SH-SY5Y (cell line): ENCODE measurements at regions not wholly inside any gene's neighbourhood (a gene's known extent, or its start where the extent isn't known, plus 50 kb on each side); places are given as distances from the start of the nearest gene placed in this dataset.

Experiments used
- GATA2 ChIP-seq: IDR thresholded peaks from 2 replicates; pipeline ENCODE4 v1.6.1; 2011; ENCODE audit warnings: mild to moderate bottlenecking, low read depth, low read length
- GATA3 ChIP-seq: IDR thresholded peaks from 2 replicates; pipeline ENCODE4 v1.6.1; 2011; ENCODE audit warnings: low read depth, mild to moderate bottlenecking, low read length, moderate library complexity

- no peak for TF ChIP-seq GATA2
- TF ChIP-seq GATA3, result no peak
Observed at GRCh38 chrX:6472652-6473342, 62.1 kb downstream of the VCX3A start.

DNA sequence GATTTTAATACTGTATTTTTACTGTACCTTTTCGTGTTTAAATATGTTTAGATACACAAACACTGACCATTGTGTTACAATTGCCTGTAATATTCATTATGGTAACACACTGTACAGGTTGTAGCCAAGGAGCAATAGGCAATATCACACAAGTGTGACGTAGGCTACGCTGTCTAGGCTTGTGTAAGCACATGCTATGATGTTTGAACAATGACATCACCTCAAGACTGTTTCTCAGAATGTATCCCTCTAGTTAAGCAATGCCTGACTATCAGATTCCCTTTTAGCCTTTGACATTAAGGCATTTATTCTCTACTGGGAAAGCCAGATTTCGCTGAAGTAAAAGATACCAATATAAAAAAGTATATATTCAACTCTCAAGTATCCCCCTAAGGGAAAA is 66.2 kb downstream of the VCX3A start:
- TF ChIP-seq GATA3 (no peak), GATA2 (no peak)

DNA sequence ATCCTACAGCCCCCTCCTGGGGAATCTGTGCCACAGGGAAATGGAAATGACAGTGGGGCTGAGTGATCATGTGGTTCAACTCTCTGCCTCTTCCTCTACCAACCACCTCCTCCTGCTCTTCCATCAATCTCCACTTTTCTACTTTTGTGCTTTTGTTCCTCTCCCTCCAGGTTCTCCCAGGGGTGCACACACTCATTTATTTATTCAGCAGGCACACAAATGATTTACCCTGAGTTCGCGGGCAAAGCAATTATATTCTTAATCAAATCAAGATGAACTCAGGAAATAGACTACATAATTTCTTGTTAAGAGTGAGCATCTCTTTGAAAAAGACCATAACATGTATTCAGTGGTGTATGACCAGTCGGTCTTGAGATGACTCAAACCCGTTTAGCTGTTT is 69.2 kb downstream of the VCX3A start:
- TF ChIP-seq GATA3, result no peak
- TF ChIP-seq GATA2, result no peak

DNA sequence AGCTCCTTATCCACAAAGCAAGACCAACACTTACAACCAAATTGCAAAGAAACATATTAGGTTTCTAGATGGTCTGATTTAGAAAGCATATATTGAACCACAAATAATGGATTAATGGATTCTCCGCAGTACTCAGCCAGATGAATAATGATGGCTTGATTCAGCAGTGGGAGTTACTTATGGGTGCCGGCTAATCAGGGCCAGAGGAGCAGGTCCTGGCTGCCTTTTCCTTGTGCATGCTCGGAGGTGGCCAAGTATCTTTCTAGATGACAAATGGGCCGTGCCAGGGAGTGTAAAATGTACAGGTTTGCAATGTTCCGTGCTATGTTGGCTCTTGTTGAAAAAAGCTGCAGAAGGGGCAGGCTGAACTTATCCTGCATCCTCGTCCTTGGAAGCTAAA is 70.2 kb downstream of the VCX3A start:
- no peak for TF ChIP-seq GATA2

DNA sequence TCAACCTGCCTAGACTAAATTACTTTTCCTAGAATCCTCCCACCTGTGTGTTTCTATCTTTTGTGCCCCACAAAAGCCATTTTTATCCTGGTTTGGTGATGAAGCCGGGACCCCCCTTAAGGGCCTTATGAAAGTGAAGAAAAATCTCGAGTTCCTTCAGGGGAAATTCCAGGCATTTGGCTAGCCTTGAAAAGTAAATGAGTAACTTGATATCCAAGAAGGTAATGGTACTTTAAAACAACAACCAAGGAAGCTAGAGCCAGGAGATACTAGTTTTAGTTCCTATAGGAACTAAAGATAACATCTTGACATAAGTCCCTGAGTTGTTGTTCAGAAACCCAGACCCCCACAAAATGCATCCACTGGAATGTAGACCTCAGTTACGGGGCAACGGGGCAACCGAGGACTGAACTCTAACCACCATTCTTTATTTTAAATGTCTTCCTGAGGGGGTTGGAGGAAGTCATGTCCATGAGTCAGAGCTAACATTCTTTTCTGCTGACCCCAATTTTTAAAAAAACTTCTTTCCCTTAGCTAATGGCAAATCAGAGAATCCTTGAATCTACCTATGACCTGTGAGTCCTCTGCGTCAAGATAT is 73.9 kb downstream of the VCX3A start:
- TF ChIP-seq GATA3 (no peak), GATA2 (no peak)

DNA sequence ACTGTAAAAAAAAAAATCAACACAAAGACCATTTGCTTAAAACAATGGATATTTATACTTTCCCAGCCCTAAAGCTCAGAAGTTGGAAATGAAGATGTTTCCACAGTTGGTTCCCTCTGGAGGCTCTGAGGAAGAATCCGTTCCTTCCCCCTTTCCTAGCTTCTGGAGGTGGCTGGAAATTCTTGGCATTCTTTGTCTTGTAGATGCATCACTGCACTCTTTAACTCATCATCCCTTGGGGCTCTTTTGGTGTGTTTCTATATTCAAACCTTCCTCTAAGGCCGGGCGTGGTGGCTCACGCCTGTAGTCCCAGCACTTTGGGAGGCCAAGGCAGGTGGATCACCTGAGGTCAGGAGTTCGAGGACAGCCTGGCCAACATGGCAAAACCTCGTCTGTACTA is 78.7 kb downstream of the VCX3A start:
- TF ChIP-seq GATA3, result no peak
- TF ChIP-seq GATA2, result no peak

GRCh38 chrX:6449946-6450345 is 85.0 kb downstream of the VCX3A start:
- no peak for TF ChIP-seq GATA3
- no peak for TF ChIP-seq GATA2

- no peak for TF ChIP-seq GATA3
- no peak for TF ChIP-seq GATA2
Observed at GRCh38 chrX:6448003-6448402, 86.9 kb downstream of the VCX3A start.

GRCh38 chrX:6446582-6446981 is 88.3 kb downstream of the VCX3A start:
- no peak for TF ChIP-seq GATA2

- TF ChIP-seq GATA3, result no peak
- no peak for TF ChIP-seq GATA2
Observed at GRCh38 chrX:6440648-6441047, 94.3 kb downstream of the VCX3A start.

GRCh38 chrX:6432226-6432625 is 102.7 kb downstream of the VCX3A start:
- TF ChIP-seq GATA2 (no peak), GATA3 (no peak)

GRCh38 chrX:6407542-6407941 is 127.4 kb downstream of the VCX3A start:
- TF ChIP-seq GATA3, result no peak
- TF ChIP-seq GATA2, result no peak

DNA sequence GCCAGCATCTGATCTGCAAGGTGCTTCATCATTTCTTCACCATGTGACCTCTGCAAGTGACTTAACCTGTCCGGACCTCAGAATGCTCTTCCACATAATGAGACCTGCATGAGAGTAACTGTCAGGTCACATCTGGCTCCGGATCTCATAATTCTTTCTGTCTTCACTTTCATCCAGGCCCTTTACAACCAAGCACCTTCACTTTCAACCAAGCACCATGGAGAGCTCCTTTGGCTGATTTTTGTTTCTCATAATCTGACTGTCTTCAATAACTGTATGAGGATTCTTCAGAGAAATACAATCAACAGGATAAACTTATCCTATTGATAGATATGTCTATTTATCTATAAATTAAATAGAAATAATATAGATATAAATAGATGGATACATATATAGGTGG is 148.1 kb downstream of the VCX3A start:
- TF ChIP-seq GATA3, result no peak
- TF ChIP-seq GATA2, result no peak

- TF ChIP-seq GATA2 (no peak), GATA3 (no peak)
Observed at GRCh38 chrX:6384921-6385320, 150.0 kb downstream of the VCX3A start.

DNA sequence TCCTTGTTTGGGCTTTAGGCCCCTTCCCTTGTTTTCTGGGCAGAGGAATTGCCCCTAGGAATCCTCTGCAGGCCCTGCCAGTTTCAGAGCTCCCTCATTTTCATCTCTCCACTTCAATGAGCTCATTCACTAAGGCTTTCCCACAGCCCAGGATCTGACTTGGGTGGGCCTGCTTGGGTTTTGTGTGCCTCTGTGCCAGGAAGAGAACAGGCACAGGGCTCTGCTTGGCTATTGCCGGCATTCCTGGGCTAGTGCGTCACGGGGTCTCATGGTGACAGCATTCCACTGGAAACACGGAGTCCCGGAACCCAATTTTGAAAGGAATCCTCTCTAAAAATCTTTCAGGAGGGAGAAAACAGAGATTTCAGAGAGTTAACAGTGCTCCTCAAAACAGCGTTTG is 150.5 kb downstream of the VCX3A start:
- TF ChIP-seq GATA2 (no peak), GATA3 (no peak)

- no peak for TF ChIP-seq GATA3
- no peak for TF ChIP-seq GATA2
Observed at GRCh38 chrX:6383917-6384316, 151.0 kb downstream of the VCX3A start.

- no peak for TF ChIP-seq GATA2
- TF ChIP-seq GATA3, result no peak
Observed at GRCh38 chrX:6383488-6383887, 151.4 kb downstream of the VCX3A start.
